IMR-90 (cell line): ENCODE measurements at regions not wholly inside any gene's neighbourhood (a gene's known extent, or its start where the extent isn't known, plus 50 kb on each side); places are given as distances from the start of the nearest gene placed in this dataset.

Source experiments
- ATAC-seq: fragments of 200-7000 bp; cut with Tn5 transposase; 2 replicates; pipeline ENCODE4 v1.9.1; 2020; ENCODE audit warnings: low read depth, mild to moderate bottlenecking, moderate library complexity
- BruUV-seq: library from RNA; stranded (reverse); fragments of 400-500 nt; replicated peaks from 2 replicates; lab custom pipeline; 2021; lab: Mats Ljungman, UMichigan
- CTCF ChIA-PET: fragments of 300-600 bp; formaldehyde crosslinking; extraction: SDS; loops from one replicate; lab custom pipeline; 2021; ENCODE audit warnings: antibody characterized with exemption; lab: Yijun Ruan, JAX
- POLR2A ChIA-PET: fragments of 300-600 bp; sonication (Branson Sonifier 250); formaldehyde crosslinking; loops from one replicate; lab custom pipeline; 2022; ENCODE audit warnings: antibody characterized with exemption; ENCODE audit not compliant: unreplicated experiment; lab: Charles Lee
- DNase-seq: peaks from one replicate; pipeline ENCODE4 v3.0.0; 2013
- H2AFZ ChIP-seq: replicated peaks from 2 replicates; pipeline ENCODE3; 2013; ENCODE audit warnings: low read length, mild to moderate bottlenecking; ENCODE audit not compliant: poor library complexity
- H2AK5ac ChIP-seq: 2 replicates; pipeline ENCODE4 v1.6.1; 2013; ENCODE audit warnings: low read depth, low read length, inconsistent platforms
- H2AK9ac ChIP-seq: replicated peaks from 2 replicates; pipeline ENCODE3; 2013; ENCODE audit warnings: mild to moderate bottlenecking, low read depth, low read length, moderate library complexity; ENCODE audit not compliant: poor library complexity
- H2BK120ac ChIP-seq: 2 replicates; pipeline ENCODE4 v1.6.1; 2013; ENCODE audit warnings: low read depth, low read length, inconsistent platforms
- H2BK15ac ChIP-seq: 3 replicates; pipeline ENCODE4 v1.6.1; 2013; ENCODE audit warnings: low read depth, low read length, inconsistent platforms
- H2BK20ac ChIP-seq: 2 replicates; pipeline ENCODE4 v1.6.1; 2013; ENCODE audit warnings: low read depth, mild to moderate bottlenecking, inconsistent platforms, low read length, moderate library complexity
- H2BK5ac ChIP-seq: 2 replicates; pipeline ENCODE4 v1.6.1; 2013; ENCODE audit warnings: mild to moderate bottlenecking, low read depth, low read length, inconsistent platforms; ENCODE audit not compliant: poor library complexity, severe bottlenecking
- H3K14ac ChIP-seq: replicated peaks from 2 replicates; pipeline ENCODE4 v1.6.1; 2013; ENCODE audit warnings: low read depth, low read length, inconsistent platforms
- H3K18ac ChIP-seq: 2 replicates; pipeline ENCODE4 v1.6.1; 2013; ENCODE audit warnings: low read depth, low read length, control low read depth
- H3K23ac ChIP-seq: 2 replicates; pipeline ENCODE4 v1.6.1; 2013; ENCODE audit warnings: low read depth, low read length, inconsistent platforms
- H3K27ac ChIP-seq: 2 replicates; pipeline ENCODE4 v1.5.1; 2013; ENCODE audit warnings: mild to moderate bottlenecking, control low read depth, low read length; ENCODE audit not compliant: insufficient read depth
- H3K27me3 ChIP-seq: 2 replicates; pipeline ENCODE4 v1.6.1; 2013; ENCODE audit warnings: low read length; ENCODE audit not compliant: control insufficient read depth, insufficient read depth
- H3K36me3 ChIP-seq: 2 replicates; pipeline ENCODE4 v1.6.1; 2013; ENCODE audit warnings: low read length, mixed read lengths; ENCODE audit not compliant: control insufficient read depth, insufficient read depth
- H3K4ac ChIP-seq: 2 replicates; pipeline ENCODE4 v1.6.1; 2013; ENCODE audit warnings: low read depth, low read length, inconsistent platforms
- H3K4me1 ChIP-seq: 2 replicates; pipeline ENCODE4 v1.6.1; 2013; ENCODE audit warnings: low read length, mixed read lengths; ENCODE audit not compliant: control insufficient read depth, insufficient read depth
- H3K4me2 ChIP-seq: 2 replicates; pipeline ENCODE4 v1.6.1; 2013; ENCODE audit warnings: low read depth, mild to moderate bottlenecking, control low read depth, low read length, moderate library complexity
- H3K4me3 ChIP-seq: 2 replicates; pipeline ENCODE4 v1.5.1; 2013; ENCODE audit warnings: low read depth, mild to moderate bottlenecking, control low read depth, low read length, moderate library complexity; ENCODE audit not compliant: insufficient read depth
- H3K56ac ChIP-seq: 2 replicates; pipeline ENCODE4 v1.6.1; 2013; ENCODE audit warnings: low read length, inconsistent platforms; ENCODE audit not compliant: insufficient read depth; ENCODE audit errors: extremely low read depth
- H3K79me1 ChIP-seq, 2 experiments: 2 replicates each; pipeline ENCODE4 v1.6.1; 2013; ENCODE audit warnings: low read length in 2 of 2, inconsistent platforms in 1 of 2, low read depth in 1 of 2
- H3K9ac ChIP-seq: 2 replicates; pipeline ENCODE4 v1.6.1; 2013; ENCODE audit warnings: low read depth, low read length, control low read depth
- H3K9me1 ChIP-seq: 2 replicates; pipeline ENCODE4 v1.6.1; 2013; ENCODE audit warnings: low read length, inconsistent platforms; ENCODE audit not compliant: insufficient read depth
- H3K9me3 ChIP-seq: 2 replicates; pipeline ENCODE4 v1.6.1; 2013; ENCODE audit warnings: low read length; ENCODE audit not compliant: control insufficient read depth, insufficient read depth
- H4K20me1 ChIP-seq: 2 replicates; pipeline ENCODE4 v1.6.1; 2013; ENCODE audit warnings: low read length, inconsistent platforms; ENCODE audit not compliant: insufficient read depth
- H4K5ac ChIP-seq: 2 replicates; pipeline ENCODE4 v1.6.1; 2013; ENCODE audit warnings: mild to moderate bottlenecking, low read depth, low read length, control low read depth
- H4K8ac ChIP-seq, 2 experiments: 2 replicates each; pipeline ENCODE4 v1.6.1; 2013; ENCODE audit warnings: low read depth in 2 of 2, low read length in 2 of 2, control low read depth in 1 of 2, inconsistent platforms in 1 of 2
- H4K91ac ChIP-seq: 2 replicates; pipeline ENCODE4 v1.6.1; 2013; ENCODE audit warnings: low read depth, low read length, inconsistent platforms; ENCODE audit not compliant: insufficient read depth
- CEBPB ChIP-seq: IDR thresholded peaks from 2 replicates; pipeline ENCODE4 v1.6.1; 2012; ENCODE audit warnings: low read depth, low read length, improper control_type of control experiment
- MAFK ChIP-seq: IDR thresholded peaks from 2 replicates; pipeline ENCODE4 v1.6.1; 2012; ENCODE audit warnings: low read depth, low read length, improper control_type of control experiment
- WGBS, 2 experiments: methylation state at CpG; one replicate each; pipeline versions ENCODE4 v1.1.5 to v1.1.7; 2013; ENCODE audit warnings: missing lambda C conversion rate in 2 of 2; ENCODE audit not compliant: insufficient read length in 1 of 2; ENCODE audit errors: extremely low coverage in 2 of 2; 5-methylcytosine and 5-hydroxymethylcytosine counted together
- dilution Hi-C: fragments of 300-500 bp; cut with HindIII; formaldehyde crosslinking; loops from one replicate; pipeline ENCODE4 v1.14.3; 2018; ENCODE audit warnings: low sequenced_read_pairs; ENCODE audit not compliant: unreplicated experiment
- in situ Hi-C: fragments of 300-500 bp; cut with MboI; formaldehyde crosslinking; loops from 3 replicates; pipeline ENCODE4 v1.14.3; 2019; ENCODE audit warnings: low sequenced_read_pairs, inconsistent platforms, mixed read lengths
- intact Hi-C: fragments of 100-400 bp; cut with micrococcal nuclease; formaldehyde crosslinking; loops from 2 replicates; pipeline ENCODE4 v1.10.0; 2022

DNA sequence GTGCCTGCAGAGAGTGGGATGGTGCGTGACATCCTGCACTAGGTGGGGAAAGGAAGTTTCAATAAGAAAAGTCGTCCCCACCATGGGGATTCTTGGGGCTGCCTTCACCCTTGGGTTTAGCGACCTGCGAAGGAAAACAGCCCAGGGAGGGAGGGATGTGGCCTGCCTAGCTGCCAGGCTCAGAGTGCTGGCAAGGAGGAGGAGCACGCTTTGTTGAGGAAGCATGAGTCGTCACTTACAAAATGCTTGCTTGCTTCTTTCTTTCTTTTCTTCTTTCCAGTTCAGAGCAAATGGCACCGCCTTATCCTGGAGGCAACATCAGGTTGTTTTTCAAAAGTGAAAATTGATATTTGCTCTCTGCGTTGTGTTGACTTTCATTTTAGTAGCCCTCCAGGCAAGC lies 123.2 kb downstream of the TFAP2C start:
- H3K56ac ChIP-seq = no peak overlapping the region
- no peak overlapping the region for H2BK5ac ChIP-seq
- no peaks in the 10 kb centered on the region for H3K9me3 ChIP-seq
- no peak overlapping the region for H3K14ac ChIP-seq
- H3K4me2 ChIP-seq = no peak overlapping the region
- 13% methylated on average over 3 of the region's 8 CpGs; no CpG with 5 or more reads in 1 of the 2 experiments for WGBS, 2 experiments
- no peak overlapping the region for H3K27ac ChIP-seq
- no peak overlapping the region for H2AK5ac ChIP-seq
- no peaks in the 10 kb centered on the region for H4K20me1 ChIP-seq
- H2BK15ac ChIP-seq = no peak overlapping the region
- H3K9ac ChIP-seq = no peak overlapping the region
- ChIA-PET POLR2A (no interaction called here), CTCF (no interaction called here)
- no peaks in the 10 kb centered on the region for H3K4me1 ChIP-seq
- H2AK9ac ChIP-seq = no peak overlapping the region
- H3K4ac ChIP-seq = no peak overlapping the region
- no peak overlapping the region for H4K5ac ChIP-seq
- H3K79me1 ChIP-seq = no peaks in the 10 kb centered on the region
- peaks cover 30% of the 10 kb centered on the region for H3K27me3 ChIP-seq
- H2AFZ ChIP-seq = peak overlapping the region; percentile 27
- no peak overlapping the region for H2BK120ac ChIP-seq
- no peaks in the 10 kb centered on the region for H3K36me3 ChIP-seq
- ATAC-seq (no peak), DNase-seq (no peak)
- no peaks in the 10 kb centered on the region for H3K9me1 ChIP-seq
- no peak for TF ChIP-seq CEBPB
- no peak for TF ChIP-seq MAFK
- in situ Hi-C loops = no loop called here
- intact Hi-C loops = no loop called here
- no peak overlapping the region for H3K18ac ChIP-seq
- no peak overlapping the region for H4K8ac ChIP-seq
- dilution Hi-C loops = no loop called here
- no peak overlapping the region for H3K23ac ChIP-seq
- BruUV-seq = no TSS peak
- no peak overlapping the region for H4K91ac ChIP-seq
- H3K4me3 ChIP-seq = no peak overlapping the region
- H2BK20ac ChIP-seq = no peak overlapping the region
